AG10803 (cell line): ENCODE measurements at regions not wholly inside any gene's neighbourhood (a gene's known extent, or its start where the extent isn't known, plus 50 kb on each side); places are given as distances from the start of the nearest gene placed in this dataset.

Experiments used
- DNase-seq: peaks from one replicate; pipeline ENCODE4 v3.0.0; 2010; ENCODE audit warnings: low read depth
- H3K4me3 ChIP-seq: 2 replicates; pipeline ENCODE4 v1.5.1; 2011; ENCODE audit warnings: mild to moderate bottlenecking, low read length, control low read depth
- TF ChIP-seq, protein P1 (sequence below): conservative IDR thresholded peaks from 2 replicates; pipeline ENCODE4 v1.5.1; 2011; ENCODE audit warnings: mild to moderate bottlenecking, low read length, control low read depth, inconsistent platforms

DNA sequence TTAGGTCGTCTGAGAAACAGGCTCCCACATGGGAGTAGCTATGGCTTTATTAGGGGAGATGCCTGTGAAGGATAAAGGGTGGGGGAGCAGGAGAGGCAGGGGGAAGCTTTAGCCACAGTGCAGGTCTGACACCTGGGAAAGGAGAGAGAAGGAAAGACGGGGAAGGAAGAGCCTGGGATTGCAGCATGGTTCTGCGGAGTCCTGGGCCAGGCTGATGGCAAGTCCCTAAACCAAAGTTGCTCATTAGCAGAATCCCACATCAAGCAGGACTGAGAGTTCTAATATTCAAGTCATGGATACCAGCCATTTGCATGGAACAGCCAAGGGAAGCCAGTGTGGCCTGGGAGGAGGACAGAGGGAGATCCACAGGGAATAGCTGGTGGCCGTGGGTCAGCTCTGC is 414.8 kb downstream of the RPS24 start:
- no peak for DNase-seq
- TF ChIP-seq, protein P1, sequence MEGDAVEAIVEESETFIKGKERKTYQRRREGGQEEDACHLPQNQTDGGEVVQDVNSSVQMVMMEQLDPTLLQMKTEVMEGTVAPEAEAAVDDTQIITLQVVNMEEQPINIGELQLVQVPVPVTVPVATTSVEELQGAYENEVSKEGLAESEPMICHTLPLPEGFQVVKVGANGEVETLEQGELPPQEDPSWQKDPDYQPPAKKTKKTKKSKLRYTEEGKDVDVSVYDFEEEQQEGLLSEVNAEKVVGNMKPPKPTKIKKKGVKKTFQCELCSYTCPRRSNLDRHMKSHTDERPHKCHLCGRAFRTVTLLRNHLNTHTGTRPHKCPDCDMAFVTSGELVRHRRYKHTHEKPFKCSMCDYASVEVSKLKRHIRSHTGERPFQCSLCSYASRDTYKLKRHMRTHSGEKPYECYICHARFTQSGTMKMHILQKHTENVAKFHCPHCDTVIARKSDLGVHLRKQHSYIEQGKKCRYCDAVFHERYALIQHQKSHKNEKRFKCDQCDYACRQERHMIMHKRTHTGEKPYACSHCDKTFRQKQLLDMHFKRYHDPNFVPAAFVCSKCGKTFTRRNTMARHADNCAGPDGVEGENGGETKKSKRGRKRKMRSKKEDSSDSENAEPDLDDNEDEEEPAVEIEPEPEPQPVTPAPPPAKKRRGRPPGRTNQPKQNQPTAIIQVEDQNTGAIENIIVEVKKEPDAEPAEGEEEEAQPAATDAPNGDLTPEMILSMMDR = no peak
- H3K4me3 ChIP-seq = no peak overlapping the region

DNA sequence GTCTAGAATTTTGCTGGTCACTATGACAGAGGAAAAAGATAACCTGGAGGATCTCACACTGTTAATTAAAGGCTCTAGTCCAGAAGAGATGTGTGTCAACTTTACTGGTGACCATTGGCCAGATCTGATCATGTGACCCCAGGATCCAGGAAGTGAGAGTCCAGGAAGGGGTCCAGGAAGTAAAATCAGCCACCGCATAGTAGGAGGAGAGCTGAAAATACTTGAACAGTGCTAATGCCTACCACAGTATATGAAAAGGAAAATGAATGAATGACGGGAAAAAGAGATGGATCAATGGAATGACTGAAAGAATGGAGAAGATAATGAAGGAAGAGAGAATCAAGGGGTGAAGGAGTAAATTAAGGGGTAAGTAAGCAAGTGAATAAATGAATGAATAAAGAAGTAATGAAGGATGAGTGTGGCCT is 415.3 kb downstream of the RPS24 start:
- H3K4me3 ChIP-seq = no peak overlapping the region
- no peak for DNase-seq
- TF ChIP-seq, protein P1 = no peak

DNA sequence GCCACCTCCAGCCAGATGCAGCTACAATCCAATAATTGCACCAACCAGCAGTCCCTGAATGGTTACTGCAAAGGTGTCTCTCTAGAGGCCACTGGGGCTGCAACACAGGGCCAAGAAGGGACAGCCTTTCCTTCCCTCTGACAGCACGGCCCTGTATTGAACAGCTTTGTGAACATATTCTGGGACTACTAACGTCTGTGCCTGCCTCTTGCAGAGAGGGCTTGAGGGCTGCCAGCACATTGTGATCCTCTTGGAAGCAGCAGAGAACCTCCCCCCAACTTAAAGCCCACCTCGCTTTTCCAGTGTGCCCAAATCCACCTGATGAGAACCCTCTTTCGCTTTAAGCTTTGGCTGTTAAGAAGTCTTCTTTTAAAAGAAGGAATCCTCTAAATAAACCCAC is 415.9 kb downstream of the RPS24 start:
- DNase-seq = no peak
- TF ChIP-seq, protein P1 = no peak
- no peak overlapping the region for H3K4me3 ChIP-seq

DNA sequence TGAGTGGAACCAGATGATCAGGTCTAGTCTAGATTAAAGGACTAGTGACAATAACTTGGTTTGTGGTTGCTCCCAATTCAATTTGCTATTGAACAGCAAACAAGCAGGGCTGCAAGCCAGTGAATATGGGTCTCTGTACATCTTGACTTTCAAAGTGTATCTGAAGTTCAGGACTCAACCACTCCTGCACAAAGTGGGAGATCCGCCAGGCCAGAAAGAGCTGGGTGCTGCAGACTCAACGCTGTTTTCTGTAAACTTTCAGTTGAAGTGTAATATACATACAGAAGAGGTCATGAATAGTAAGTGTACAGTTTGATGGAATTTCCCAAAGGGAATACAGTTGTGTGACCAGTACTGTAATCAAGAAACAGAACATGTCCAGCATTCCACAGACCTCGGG is 416.6 kb downstream of the RPS24 start:
- TF ChIP-seq, protein P1 = no peak
- no peak overlapping the region for H3K4me3 ChIP-seq
- no peak for DNase-seq

DNA sequence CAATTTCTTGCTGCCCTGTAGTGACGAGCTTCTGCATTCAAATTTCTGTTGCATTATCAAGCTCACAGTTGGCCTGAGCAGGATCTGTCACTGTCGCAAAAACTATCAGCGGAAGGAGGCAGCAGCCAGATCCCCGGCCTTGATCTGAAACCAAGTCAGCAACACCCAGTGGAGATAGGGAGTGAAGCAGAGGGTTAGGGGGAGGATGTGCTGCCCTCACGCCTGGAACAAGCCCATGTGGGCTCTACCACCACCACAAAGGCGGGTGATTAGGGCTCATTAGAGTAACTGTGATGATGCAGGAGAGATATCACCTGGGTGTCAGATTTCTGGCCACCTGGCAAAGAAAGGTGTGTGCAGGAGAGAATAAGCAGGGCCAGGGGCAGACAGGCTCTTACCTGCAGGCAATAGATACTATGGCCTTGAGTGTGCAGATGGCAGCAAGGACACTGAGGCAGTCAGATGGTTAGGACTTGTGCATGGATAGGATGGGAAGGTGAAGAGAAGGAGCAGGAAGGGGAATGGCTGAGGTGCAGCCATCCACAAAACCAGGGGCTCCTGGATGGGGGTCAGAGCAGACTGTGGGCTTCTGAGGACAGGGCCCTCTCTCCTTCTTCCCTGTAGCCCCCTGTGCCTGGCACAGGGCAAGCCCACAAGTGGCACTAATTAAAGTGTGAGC is 417.3 kb downstream of the RPS24 start:
- TF ChIP-seq, protein P1 = no peak
- no peak for DNase-seq

DNA sequence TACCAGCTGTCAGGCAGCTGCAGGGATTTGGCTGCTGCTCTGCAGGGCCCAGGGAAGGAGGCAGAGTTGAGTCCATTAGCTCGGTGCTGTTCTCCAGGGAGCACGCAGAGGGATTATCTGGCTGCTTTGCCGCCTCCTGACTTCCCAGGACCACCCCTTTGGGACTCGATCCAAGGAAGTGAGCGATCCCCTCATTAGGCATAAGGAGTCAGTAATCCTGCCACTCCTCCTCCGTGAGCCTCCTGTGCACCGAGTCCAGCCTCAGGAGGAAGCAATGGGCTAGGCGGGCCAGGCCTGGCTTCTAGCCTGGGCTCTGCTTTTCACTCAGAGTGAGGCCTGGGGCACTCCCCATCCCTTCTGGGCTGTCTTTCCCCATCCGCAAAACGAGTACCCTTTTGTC is 417.9 kb downstream of the RPS24 start:
- no peak overlapping the region for H3K4me3 ChIP-seq
- no peak for DNase-seq

More for the DNA sequence above, 417.3 kb downstream of the RPS24 start:
- H3K4me3 ChIP-seq = no peak overlapping the region

More for the DNA sequence above, 417.9 kb downstream of the RPS24 start:
- TF ChIP-seq, protein P1 = no peak
